ENCODE measurements at regions not wholly inside any gene's neighbourhood (a gene's known extent, or its start where the extent isn't known, plus 50 kb on each side); places are given as distances from the start of the nearest gene placed in this dataset.
"Not testable (repeated sequence)": the region's sequence is repeated elsewhere in the genome, so short reads cannot be mapped to it uniquely, and the experiment has no call there.

DNA sequence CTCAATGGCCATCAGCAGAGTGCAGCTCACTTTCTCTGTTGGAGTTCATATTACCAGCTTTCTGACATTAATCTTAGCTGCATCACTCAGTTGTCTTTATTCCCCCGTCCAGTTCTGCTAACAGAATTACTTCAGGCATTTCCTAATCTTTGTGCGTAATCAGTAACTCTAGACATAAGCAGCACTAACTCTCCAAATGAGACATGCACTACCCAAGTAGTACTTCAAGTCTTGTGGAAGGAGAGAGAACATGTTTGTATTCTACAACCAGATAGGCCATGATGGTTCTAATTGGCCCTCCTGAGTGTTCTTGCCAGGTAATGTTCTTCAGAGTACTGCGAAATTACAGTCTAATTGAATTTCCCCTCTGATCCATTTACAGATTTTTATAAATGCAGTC, 448.5 kb upstream of the RPS6KA3 start:
- no peak for DNase-seq (ENCODE audit: low spot score)

DNA sequence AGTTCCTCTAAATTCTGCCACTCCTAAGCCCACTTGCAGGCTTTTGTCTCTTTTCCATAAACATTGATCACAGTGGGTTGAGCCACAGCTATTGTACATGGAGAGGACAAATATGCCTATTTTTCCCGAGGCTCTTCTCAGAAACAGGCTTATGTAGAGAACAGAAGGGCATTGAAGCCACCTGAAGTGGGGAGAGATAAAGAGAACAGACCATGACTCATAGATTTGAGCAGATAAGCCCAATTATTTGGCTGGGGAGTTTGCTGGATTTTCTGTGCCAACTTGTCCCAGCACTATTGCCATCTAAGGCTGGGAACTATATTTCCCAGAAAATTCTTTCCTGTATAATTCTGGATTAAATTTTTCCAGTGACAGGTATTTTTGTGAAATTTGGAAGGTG, 446.1 kb upstream of the RPS6KA3 start:
- no peak for DNase-seq (ENCODE audit: low spot score)

DNA sequence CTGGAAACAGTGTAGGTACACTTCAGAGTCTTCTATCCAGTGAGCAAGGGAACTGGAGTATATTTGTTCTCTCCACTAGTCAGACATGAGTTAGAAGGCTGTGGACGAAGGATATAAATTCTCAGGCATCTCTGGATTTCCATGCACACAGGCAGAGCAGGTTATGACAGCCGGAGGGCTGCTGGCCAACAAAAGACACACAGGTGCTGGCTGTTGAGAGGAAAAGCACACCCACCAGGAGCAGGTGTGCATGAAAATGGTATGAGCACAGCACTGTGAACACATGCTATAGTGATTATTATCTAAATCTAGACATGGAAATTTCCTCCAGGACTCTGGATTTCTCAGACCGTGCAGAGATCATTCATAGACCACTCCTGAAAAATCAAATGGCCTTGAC, 444.7 kb upstream of the RPS6KA3 start:
- no peak for DNase-seq (ENCODE audit: low spot score)

DNA sequence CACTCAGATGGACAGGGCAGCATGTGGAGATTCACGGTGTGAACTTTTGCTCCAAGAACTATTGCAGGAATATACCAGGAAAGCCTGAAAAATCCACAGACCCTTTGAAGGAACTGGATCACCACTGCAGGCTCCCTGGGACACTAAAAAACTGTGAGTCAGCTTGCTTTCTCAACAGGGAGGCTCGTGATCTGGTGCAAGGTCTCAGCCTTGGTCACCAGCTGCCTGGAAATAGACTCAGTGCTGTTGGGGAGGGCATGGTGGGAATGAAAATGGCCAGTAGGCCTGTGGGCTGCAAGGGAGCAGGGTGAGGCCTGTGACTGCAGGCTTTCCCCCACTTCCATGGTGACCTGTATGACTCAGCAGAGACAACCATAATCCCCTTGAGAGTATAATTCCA, 426.4 kb upstream of the RPS6KA3 start:
- DNase-seq (ENCODE audit: low spot score): no peak

DNA sequence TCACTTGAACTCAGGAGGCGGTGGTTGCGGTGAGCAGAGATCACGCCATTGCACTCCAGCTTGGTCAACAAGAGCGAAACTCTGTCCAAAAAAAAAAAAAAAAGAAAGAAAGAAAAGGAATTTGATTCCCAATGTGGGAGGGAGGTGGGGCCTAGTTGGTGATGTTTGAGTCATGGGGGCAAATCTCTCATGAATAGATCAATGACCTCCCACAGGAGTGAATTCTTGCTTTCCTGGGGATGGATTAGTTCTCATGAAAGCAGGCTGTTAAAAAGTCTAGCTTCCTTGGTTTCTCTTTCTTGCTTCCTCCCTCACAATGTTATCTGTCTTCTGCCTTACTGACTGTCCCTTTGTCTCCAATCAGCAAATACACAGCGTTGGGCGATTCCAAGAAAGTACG, 419.5 kb upstream of the RPS6KA3 start:
- DNase-seq (ENCODE audit: low spot score): no peak

DNA sequence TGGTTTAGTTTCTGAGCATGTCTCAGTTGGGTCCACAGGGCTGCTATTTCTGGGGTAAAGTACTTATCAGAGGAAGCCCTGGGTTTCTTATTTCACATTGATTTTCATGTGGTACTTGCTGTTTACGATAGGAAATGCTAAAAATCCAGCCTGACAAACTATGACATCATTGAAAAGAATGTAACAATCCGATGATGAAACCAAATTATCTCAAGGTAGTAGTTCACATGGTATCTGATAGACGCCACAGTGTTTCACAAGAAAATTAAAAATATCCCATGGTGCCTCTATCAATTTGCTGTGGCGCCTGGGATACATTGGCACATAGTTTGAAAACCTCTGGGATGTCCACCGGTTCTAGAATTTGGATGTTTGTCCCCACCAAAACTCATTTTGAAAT, 418.9 kb upstream of the RPS6KA3 start:
- DNase-seq (ENCODE audit: low spot score): no peak

DNA sequence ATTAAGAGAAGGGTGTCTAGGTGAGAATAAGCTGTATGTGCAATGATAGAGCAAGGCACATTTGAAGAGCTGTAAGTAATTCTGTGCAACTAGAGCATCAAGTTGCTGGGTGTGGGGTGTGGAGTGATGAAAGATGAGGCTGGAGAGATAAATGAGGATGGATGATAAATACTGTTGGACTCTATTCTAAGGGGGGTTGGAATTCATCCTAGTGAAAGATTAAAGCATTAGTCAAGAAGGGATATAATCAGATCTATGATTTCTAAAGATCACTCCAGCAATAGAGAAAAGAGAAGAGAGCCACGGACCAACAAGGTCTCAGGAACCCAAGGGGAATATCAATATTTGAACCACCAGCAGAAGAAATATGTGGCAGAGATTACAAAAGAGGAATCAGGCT, 415.0 kb upstream of the RPS6KA3 start:
- no peak for DNase-seq (ENCODE audit: low spot score)

DNA sequence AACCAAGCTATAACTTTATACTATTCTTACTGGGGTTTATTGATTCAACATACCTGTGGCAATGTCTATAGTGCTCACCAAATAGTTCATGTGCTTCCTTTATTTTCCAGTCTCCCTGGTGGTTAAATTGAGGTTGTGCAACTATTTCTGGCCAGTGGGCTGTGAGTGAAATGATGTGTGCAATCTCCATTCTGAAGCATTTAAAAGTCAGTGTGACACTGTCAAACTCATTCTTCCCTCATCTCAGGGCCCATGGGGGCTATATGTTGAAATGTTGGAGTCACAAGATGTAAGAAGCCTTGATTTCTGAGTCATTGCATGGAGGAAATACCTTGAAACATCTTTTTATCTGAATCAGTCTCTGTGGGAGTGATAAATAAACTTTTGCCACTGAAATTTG, 414.3 kb upstream of the RPS6KA3 start:
- no peak for DNase-seq (ENCODE audit: low spot score)

DNA sequence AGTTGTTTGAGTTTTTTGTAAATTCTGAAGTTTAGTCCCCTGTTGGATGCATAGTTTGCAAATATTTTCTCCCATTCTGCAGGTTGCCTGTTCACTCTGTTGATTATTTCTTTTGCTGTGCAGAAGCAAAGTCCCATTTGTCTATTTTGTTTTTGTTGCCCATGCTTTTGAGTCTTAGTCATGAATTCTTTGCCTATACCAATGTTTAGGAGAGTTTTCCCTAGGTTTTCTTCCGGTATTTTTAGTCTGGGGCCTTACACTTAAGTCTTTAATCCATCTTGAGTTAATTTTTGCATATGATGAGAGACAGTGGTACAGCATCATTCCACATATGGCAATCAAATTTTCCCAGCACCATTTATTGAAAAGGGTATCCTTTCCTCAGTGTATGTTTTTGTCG, 405.8 kb upstream of the RPS6KA3 start:
- DNase-seq (ENCODE audit: low spot score): no peak

DNA sequence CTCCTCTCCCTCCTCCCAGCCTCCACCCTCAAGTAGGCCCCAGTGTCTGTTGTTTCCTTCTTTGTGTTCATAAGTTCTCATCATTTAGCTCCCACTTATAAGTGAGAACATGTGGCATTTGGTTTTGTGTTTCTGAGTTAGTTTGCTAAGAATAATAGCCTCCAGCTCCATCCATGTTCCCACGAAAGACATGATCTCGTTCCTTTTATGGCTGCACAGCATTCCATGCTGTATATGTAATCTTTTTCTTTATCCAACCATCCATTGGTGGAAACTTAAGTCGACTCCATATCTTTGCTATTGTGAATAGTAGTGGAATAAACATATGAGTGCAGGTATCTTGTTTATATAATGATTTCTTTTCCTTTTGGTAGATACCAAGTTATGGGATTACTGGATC, 405.0 kb upstream of the RPS6KA3 start:
- DNase-seq (ENCODE audit: low spot score): not testable (repeated sequence)

DNA sequence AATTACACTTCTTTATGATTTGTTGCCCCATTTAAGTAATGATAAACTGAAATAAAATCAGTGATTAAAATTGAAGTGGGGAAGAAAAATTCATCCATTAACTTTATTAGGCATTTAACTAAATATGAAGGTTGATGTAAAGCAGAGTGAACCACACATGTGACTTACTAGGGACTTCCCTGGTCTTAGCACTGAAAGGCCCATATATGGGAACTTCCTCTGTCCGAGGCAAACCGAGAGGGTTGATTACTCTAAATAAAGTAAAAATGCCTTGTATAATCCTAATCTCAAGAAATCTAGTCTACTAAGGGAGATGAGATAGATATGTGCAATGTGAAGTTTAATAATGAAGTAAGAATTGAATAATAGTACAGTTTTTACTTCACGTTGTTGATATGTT, 403.9 kb upstream of the RPS6KA3 start:
- no peak for DNase-seq (ENCODE audit: low spot score)

DNA sequence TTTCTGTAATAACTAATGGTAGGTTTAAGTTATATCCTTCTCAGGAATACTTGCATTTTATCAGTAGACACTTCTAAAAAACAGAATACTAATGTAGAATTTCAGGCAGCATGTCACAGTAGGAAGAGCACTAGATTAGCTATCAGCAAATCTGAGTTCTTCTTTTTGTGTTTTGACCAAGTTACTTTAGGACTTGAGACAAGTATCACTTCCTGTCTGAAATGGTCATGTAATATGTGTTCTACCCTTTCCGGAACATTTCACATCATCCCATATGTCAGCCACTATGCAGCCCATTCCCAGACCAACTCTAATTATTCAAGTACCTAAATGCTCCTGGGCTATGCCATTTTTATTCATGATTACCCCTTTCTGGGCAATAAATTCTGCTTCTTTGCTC, 401.8 kb upstream of the RPS6KA3 start:
- no peak for DNase-seq (ENCODE audit: low spot score)

DNA sequence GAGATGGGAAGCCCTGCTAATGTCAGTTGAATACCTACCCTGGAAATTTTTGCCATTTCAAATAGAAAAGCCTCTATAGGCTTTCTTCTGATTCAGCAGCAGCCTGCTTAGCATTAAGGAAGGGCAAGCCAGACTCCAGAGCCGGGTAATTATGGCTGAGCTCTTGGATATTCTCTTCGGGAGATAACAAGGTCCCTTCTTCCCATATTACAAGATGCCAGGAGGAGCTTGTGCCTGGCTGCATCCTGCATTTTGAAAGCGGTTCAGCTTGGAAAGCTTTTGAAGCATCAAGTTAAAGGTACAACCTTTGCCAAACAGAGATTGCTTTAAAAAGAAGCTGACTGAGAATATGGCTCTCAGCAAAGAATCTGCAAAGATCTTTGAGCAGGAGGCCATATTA, 399.6 kb upstream of the RPS6KA3 start:
- DNase-seq (ENCODE audit: low spot score): no peak

DNA sequence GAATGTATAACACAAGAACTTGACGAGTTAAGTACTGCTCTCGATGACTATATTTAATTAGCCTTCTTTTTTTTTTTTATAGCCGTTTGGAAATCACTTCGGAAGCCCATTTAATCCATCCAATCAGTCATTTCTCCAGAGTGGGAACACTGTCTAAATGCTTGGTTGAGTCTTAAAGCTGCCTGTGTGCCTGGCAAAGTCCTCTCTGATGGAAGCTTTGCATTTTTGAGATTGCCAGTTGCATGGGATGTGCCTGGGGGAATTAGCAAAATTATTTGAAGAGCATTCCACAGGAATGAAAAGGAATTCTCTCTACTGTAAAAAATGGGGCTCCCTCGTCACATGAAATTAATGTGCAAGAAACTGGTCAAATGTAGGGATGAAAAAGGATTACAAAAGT, 398.8 kb upstream of the RPS6KA3 start:
- no peak for DNase-seq (ENCODE audit: low spot score)

DNA sequence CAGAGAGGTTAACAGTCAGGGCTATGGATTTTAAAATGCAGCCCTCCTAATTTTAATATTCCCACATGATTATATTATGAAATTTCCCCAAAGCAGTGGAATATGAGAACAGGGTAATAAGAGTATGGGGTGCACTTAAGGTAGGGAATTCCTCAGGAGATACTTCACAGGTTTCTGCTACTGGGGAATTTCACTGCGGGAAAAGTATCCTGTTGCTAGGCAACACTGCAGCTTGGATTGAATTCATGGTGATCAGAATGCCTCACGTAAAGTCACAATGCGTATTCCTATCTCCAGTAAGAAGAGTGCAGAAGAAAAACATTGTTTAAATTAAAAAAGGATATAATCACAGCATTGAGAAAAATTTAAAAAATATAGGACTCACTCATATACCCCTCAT, 398.1 kb upstream of the RPS6KA3 start:
- no peak for DNase-seq (ENCODE audit: low spot score)

DNA sequence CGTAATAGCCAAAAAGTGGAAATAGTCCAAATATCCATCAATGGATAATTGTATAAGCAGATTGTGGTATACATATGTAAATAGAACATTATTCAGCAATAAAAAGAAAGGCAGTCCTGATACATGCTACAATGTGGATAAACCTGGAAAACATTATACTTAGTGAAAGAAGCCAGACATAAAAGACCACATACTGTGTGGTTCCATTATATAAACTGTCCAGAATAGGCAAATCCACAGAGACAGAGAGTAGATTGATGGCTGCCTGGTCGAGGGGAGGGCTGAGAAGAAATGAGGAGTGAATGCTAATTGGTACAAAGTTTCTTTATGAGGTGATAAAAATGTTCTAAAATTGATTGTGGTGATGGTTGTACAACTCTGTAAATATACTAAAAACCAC, 397.4 kb upstream of the RPS6KA3 start:
- DNase-seq (ENCODE audit: low spot score): no peak

DNA sequence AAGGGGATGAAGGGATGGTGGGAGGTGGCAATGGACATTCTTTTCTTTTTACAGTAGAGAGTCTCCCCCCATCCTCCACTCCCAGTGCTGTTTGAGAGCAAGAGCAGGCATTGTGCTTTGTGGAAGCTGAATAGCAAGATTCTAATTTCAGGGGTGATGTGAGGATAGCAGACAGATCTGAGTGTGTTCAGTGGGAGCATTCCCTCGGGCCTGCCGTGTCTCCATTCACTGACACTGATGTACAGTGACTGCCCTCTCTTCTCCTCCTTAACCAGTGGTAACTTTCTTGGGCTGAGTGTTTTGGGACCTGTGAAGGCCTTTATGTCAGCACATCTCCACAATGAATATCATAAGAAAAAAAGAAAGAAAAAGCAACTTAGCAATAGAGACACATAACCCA, 396.6 kb upstream of the RPS6KA3 start:
- no peak for DNase-seq (ENCODE audit: low spot score)

DNA sequence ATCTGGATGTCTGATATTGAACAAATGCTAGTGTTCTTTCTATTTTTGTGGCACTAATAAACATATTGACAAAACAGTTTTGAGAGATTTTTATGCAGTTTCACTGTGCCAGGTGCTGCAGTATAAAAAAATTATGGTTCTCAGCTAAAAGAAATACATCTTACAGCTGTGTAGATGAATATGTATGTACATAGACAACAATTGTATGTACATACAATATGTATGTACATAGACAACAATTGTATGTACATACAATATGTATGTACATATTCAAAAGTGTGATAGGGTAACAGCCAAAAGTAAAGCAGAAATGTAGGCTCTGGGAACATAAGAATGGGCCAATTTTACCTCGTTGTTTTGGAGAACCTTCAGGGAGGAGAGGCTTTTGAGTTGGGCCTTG, 390.0 kb upstream of the RPS6KA3 start:
- no peak for DNase-seq (ENCODE audit: low spot score)

DNA sequence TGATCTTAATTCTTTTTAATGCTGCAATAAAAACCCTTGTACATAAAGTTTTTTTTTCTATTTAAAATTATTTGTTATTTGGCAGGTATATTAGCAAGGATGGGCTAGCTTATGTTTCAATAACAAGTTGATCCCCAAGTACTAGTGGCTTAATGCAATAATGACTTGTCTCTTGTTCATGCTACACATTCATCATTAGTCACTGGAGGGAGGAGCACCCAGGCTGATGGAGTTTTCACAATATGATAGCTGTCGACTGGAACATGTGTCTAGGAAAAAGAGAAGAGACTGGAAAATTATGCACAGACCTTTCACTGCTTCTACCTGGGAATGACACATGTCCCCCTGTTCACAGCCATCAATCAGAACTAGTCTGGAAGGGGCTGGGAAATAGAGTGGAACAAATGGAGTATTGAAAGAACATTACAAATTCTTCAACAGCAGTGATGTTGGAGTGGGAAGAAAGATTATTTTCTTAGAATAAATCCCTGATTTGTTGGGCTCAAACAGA, 387.9 kb upstream of the RPS6KA3 start:
- no peak for DNase-seq (ENCODE audit: low spot score)

DNA sequence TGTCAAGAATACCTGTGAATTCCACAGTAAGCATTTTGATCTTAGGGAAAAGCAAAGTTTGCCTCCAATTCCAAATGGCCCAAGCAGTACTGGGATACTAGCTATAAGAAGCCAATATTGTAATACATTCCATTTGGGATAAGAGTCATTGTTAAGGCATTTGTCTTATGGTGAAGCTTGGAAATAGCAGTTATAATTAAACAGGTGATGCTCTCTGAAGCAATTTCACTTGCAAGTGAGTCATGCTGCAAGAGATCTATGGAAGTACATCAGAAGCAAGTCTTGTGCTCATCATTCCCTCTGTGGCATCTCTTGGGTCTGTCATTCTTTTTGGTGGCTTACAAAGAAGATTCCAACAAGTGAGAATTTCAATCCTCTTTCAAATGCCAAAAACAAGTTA, 386.4 kb upstream of the RPS6KA3 start:
- no peak for DNase-seq (ENCODE audit: low spot score)

DNA sequence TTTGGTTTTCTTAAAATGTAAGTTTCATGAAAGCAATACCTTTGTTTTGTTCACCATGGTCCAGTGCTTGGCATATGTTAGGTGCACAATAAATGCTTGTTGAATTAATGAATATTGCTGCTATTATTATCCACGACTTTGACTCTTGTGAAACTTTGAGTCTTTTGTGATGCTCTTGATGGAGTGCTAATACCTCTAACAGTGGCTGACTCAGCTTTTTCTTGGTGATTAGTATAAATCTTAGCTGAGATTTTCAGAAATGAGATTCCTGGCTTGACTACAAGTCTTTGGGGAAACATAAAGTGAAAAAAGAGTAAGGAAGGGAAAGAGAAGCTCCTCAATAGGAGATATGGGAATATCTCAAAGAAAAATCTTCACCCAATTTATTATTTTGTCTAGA, 375.2 kb upstream of the RPS6KA3 start:
- no peak for DNase-seq (ENCODE audit: low spot score)

DNA sequence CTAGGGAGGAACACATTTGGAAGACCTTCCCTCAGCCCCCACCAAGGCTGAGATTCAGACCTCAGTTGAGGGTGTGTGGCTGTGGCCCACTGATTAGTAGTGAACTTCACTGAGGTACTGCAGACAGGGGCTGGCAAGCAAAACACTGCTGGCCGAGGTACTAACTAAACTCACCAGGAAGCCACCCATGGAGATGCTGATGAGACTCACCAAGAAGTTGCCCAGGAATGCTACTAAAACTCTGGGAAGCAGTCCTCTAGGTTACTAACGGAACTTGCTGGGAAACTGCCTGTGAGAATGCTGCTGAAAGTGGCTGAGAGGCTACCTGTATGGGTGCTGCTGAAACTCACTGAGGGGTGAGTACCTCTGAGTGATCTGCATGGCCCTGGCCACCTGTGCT, 372.4 kb upstream of the RPS6KA3 start:
- no peak for DNase-seq (ENCODE audit: low spot score)

DNA sequence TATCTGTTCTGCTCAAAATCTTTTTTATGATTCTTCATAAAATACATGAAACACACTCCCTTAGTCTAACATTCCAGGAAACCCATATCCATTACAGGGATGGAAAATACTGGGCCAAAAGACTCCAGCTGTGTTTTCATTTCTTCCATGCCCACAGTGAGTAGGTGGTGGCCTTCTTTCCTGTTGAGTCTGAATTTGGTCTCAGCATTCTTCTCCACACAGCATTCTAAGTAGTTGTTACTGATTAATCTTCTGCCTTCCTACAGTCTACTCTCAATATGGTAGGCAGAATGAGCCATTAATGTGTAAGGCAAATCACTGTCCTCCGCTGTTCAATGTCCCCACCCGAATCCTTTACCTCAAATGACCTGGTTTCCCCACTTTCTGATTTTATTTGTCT, 370.6 kb upstream of the RPS6KA3 start:
- no peak for DNase-seq (ENCODE audit: low spot score)

DNA sequence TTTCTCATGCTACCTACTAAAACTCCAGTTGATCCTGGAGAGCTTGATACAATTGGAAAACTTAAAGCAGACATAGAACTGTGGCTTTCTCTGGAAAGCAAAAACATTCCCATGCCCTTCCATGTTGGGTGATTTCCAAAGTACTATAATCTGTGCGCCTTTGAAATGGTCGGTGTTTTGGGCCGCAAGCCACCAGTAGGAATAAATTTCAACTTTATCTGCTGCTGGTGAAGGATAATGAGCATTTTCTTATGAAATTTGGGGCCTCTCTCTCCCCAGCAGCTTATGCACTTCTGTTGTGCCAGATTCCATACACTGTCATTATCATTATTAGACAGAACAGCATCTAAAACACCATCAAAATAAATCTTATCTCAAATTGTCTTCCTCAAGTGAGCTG, 366.7 kb upstream of the RPS6KA3 start:
- no peak for DNase-seq (ENCODE audit: low spot score)

DNA sequence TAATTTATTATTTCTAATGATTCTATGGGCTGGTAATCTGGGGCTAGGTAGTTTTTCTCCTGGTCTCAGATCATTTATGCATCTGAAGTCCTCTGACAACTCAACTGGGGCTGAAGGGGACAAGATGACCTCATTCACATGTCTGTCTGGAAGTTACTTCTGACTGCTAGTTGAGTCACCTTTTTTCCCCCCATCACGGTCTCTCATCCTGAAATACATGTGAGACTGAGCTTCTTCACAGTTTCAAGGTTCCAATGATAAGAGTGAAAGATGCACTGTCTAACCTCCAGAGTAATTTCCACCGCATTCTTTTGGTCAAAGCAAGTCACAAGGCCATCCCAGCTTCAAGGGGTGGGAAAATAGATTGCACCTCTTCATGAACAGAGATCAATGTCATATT, 356.7 kb upstream of the RPS6KA3 start:
- no peak for DNase-seq (ENCODE audit: low spot score)

All from iPS-NIHi11 (cell line).